H1 (cell line): ENCODE measurements at regions not wholly inside any gene's neighbourhood (a gene's known extent, or its start where the extent isn't known, plus 50 kb on each side); places are given as distances from the start of the nearest gene placed in this dataset.

Source experiments
- E2F6 ChIP-seq: IDR thresholded peaks from 2 replicates; pipeline ENCODE4 v1.6.1; 2012; ENCODE audit warnings: inconsistent platforms
- KDM4A ChIP-seq: IDR thresholded peaks from one replicate; pipeline ENCODE4 v1.7.1; 2012; ENCODE audit warnings: low read depth, mild to moderate bottlenecking, moderate library complexity, low read length, inconsistent platforms; ENCODE audit not compliant: severe bottlenecking
- POLR2AphosphoS5 ChIP-seq: IDR thresholded peaks from 2 replicates; pipeline ENCODE4 v1.6.1; 2011; ENCODE audit warnings: low read depth, low read length
- RBBP5 ChIP-seq: IDR thresholded peaks from 2 replicates; pipeline ENCODE4 v1.7.1; 2012; ENCODE audit warnings: low read depth, mild to moderate bottlenecking, inconsistent platforms, low read length, moderate library complexity, borderline replicate concordance
- SRF ChIP-seq: IDR thresholded peaks from 2 replicates; pipeline ENCODE4 v1.6.1; 2011; ENCODE audit warnings: mild to moderate bottlenecking, low read depth, low read length, moderate library complexity
- TBP ChIP-seq: IDR thresholded peaks from 2 replicates; pipeline ENCODE4 v1.6.1; 2011; ENCODE audit warnings: low read depth, low read length, improper control_type of control experiment
- TEAD4 ChIP-seq: IDR thresholded peaks from 2 replicates; pipeline ENCODE4 v1.6.1; 2012; ENCODE audit warnings: low read depth, low read length, inconsistent platforms, mixed read lengths
- ZNF274 ChIP-seq: IDR thresholded peaks from 2 replicates; pipeline ENCODE4 v1.7.0; 2012; ENCODE audit warnings: low read length, borderline replicate concordance; ENCODE audit errors: extremely low read depth

GRCh38 chr3:194284351-194284750 lies 66.8 kb downstream of the CPN2 start (continued):
- TF ChIP-seq KDM4A (no peak), POLR2AphosphoS5 (no peak), ZNF274 (no peak), TBP (no peak), SRF (no peak), E2F6 (no peak), RBBP5 (no peak), TEAD4 (no peak)
